ENCODE measurements at regions not wholly inside any gene's neighbourhood (a gene's known extent, or its start where the extent isn't known, plus 50 kb on each side); places are given as distances from the start of the nearest gene placed in this dataset.
"Not testable (repeated sequence)": the region's sequence is repeated elsewhere in the genome, so short reads cannot be mapped to it uniquely, and the experiment has no call there.

- Histone ChIP-seq H3K27me3 (ENCODE audit: insufficient read depth, low read length) (no peaks in the 10 kb centered on the region), H3K36me3 (ENCODE audit: insufficient read depth, low read length) (no peaks in the 10 kb centered on the region), H3K4me3 (ENCODE audit: low read depth, low read length) (no peak overlapping the region), H3K79me2 (ENCODE audit: control insufficient read depth, insufficient read depth, low read length, unreplicated experiment) (no peaks in the 10 kb centered on the region), H3K4me1 (ENCODE audit: control insufficient read depth, insufficient read depth, low read length, unreplicated experiment) (no peaks in the 10 kb centered on the region), H2AFZ (ENCODE audit: low read length, unreplicated experiment) (no peak overlapping the region), H3K27ac (ENCODE audit: low read depth, low read length) (no peak overlapping the region)
These were observed 111.7 kb upstream of the MRPS30 start for GRCh38 chr5:44697025-44697424.

GRCh38 chr5:44695259-44695658, 113.5 kb upstream of the MRPS30 start:
- H3K27ac ChIP-seq (ENCODE audit: low read depth, low read length) = no peak overlapping the region
- H3K4me1 ChIP-seq (ENCODE audit: control insufficient read depth, insufficient read depth, low read length, unreplicated experiment) = no peaks in the 10 kb centered on the region
- no peak overlapping the region for H3K4me3 ChIP-seq (ENCODE audit: low read depth, low read length)
- H2AFZ ChIP-seq (ENCODE audit: low read length, unreplicated experiment) = no peak overlapping the region
- H3K27me3 ChIP-seq (ENCODE audit: insufficient read depth, low read length) = no peaks in the 10 kb centered on the region
- H3K36me3 ChIP-seq (ENCODE audit: insufficient read depth, low read length) = no peaks in the 10 kb centered on the region
- no peaks in the 10 kb centered on the region for H3K79me2 ChIP-seq (ENCODE audit: control insufficient read depth, insufficient read depth, low read length, unreplicated experiment)

GRCh38 chr5:44691802-44692201, 116.9 kb upstream of the MRPS30 start:
- Histone ChIP-seq H2AFZ (ENCODE audit: low read length, unreplicated experiment) (no peak overlapping the region), H3K4me3 (ENCODE audit: low read depth, low read length) (no peak overlapping the region), H3K27me3 (ENCODE audit: insufficient read depth, low read length) (no peaks in the 10 kb centered on the region)

GRCh38 chr5:44681906-44682305, 126.8 kb upstream of the MRPS30 start:
- Histone ChIP-seq H3K27me3 (ENCODE audit: insufficient read depth, low read length) (no peaks in the 10 kb centered on the region), H2AFZ (ENCODE audit: low read length, unreplicated experiment) (no peak overlapping the region), H3K79me2 (ENCODE audit: control insufficient read depth, insufficient read depth, low read length, unreplicated experiment) (no peaks in the 10 kb centered on the region), H3K4me3 (ENCODE audit: low read depth, low read length) (no peak overlapping the region), H3K4me1 (ENCODE audit: control insufficient read depth, insufficient read depth, low read length, unreplicated experiment) (no peaks in the 10 kb centered on the region), H3K27ac (ENCODE audit: low read depth, low read length) (no peak overlapping the region), H3K36me3 (ENCODE audit: insufficient read depth, low read length) (no peaks in the 10 kb centered on the region)

More at GRCh38 chr5:44691802-44692201, 116.9 kb upstream of the MRPS30 start:
- no peaks in the 10 kb centered on the region for H3K79me2 ChIP-seq (ENCODE audit: control insufficient read depth, insufficient read depth, low read length, unreplicated experiment)
- H3K27ac ChIP-seq (ENCODE audit: low read depth, low read length) = no peak overlapping the region
- H3K36me3 ChIP-seq (ENCODE audit: insufficient read depth, low read length) = no peaks in the 10 kb centered on the region
- no peaks in the 10 kb centered on the region for H3K4me1 ChIP-seq (ENCODE audit: control insufficient read depth, insufficient read depth, low read length, unreplicated experiment)

GRCh38 chr5:44679214-44679613, 129.5 kb upstream of the MRPS30 start:
- no peaks in the 10 kb centered on the region for H3K4me1 ChIP-seq (ENCODE audit: control insufficient read depth, insufficient read depth, low read length, unreplicated experiment)
- H3K27ac ChIP-seq (ENCODE audit: low read depth, low read length) = no peak overlapping the region
- no peaks in the 10 kb centered on the region for H3K79me2 ChIP-seq (ENCODE audit: control insufficient read depth, insufficient read depth, low read length, unreplicated experiment)
- no peaks in the 10 kb centered on the region for H3K36me3 ChIP-seq (ENCODE audit: insufficient read depth, low read length)
- H2AFZ ChIP-seq (ENCODE audit: low read length, unreplicated experiment) = no peak overlapping the region
- no peaks in the 10 kb centered on the region for H3K27me3 ChIP-seq (ENCODE audit: insufficient read depth, low read length)
- H3K4me3 ChIP-seq (ENCODE audit: low read depth, low read length) = no peak overlapping the region

GRCh38 chr5:44675296-44675695, 133.5 kb upstream of the MRPS30 start:
- H3K79me2 ChIP-seq (ENCODE audit: control insufficient read depth, insufficient read depth, low read length, unreplicated experiment) = no peaks in the 10 kb centered on the region
- H3K36me3 ChIP-seq (ENCODE audit: insufficient read depth, low read length) = no peaks in the 10 kb centered on the region
- H3K27ac ChIP-seq (ENCODE audit: low read depth, low read length) = no peak overlapping the region
- no peak overlapping the region for H2AFZ ChIP-seq (ENCODE audit: low read length, unreplicated experiment)
- no peak overlapping the region for H3K4me3 ChIP-seq (ENCODE audit: low read depth, low read length)
- H3K27me3 ChIP-seq (ENCODE audit: insufficient read depth, low read length) = no peaks in the 10 kb centered on the region
- H3K4me1 ChIP-seq (ENCODE audit: control insufficient read depth, insufficient read depth, low read length, unreplicated experiment) = no peaks in the 10 kb centered on the region

GRCh38 chr5:44674461-44674860, 134.3 kb upstream of the MRPS30 start:
- Histone ChIP-seq H3K27ac (ENCODE audit: low read depth, low read length) (no peak overlapping the region), H3K79me2 (ENCODE audit: control insufficient read depth, insufficient read depth, low read length, unreplicated experiment) (no peaks in the 10 kb centered on the region), H3K27me3 (ENCODE audit: insufficient read depth, low read length) (no peaks in the 10 kb centered on the region), H3K4me3 (ENCODE audit: low read depth, low read length) (no peak overlapping the region), H3K4me1 (ENCODE audit: control insufficient read depth, insufficient read depth, low read length, unreplicated experiment) (no peaks in the 10 kb centered on the region), H2AFZ (ENCODE audit: low read length, unreplicated experiment) (no peak overlapping the region), H3K36me3 (ENCODE audit: insufficient read depth, low read length) (no peaks in the 10 kb centered on the region)

GRCh38 chr5:44668471-44668870, 140.3 kb upstream of the MRPS30 start:
- H3K4me3 ChIP-seq (ENCODE audit: low read depth, low read length) = not testable (repeated sequence)

GRCh38 chr5:44665101-44665701, 143.5 kb upstream of the MRPS30 start:
- H3K27me3 ChIP-seq (ENCODE audit: insufficient read depth, low read length) = no peaks in the 10 kb centered on the region
- H3K4me1 ChIP-seq (ENCODE audit: control insufficient read depth, insufficient read depth, low read length, unreplicated experiment) = peaks cover 13% of the 10 kb centered on the region
- no peaks in the 10 kb centered on the region for H3K36me3 ChIP-seq (ENCODE audit: insufficient read depth, low read length)
- H3K4me3 ChIP-seq (ENCODE audit: low read depth, low read length) = no peak overlapping the region
- H2AFZ ChIP-seq (ENCODE audit: low read length, unreplicated experiment) = no peak overlapping the region
- no peaks in the 10 kb centered on the region for H3K79me2 ChIP-seq (ENCODE audit: control insufficient read depth, insufficient read depth, low read length, unreplicated experiment)
- H3K27ac ChIP-seq (ENCODE audit: low read depth, low read length) = peak overlapping the region; percentile 72

More at GRCh38 chr5:44668471-44668870, 140.3 kb upstream of the MRPS30 start:
- H3K36me3 ChIP-seq (ENCODE audit: insufficient read depth, low read length); H3K27me3 ChIP-seq (ENCODE audit: insufficient read depth, low read length); H2AFZ ChIP-seq (ENCODE audit: low read length, unreplicated experiment); H3K27ac ChIP-seq (ENCODE audit: low read depth, low read length); H3K79me2 ChIP-seq (ENCODE audit: control insufficient read depth, insufficient read depth, low read length, unreplicated experiment): not testable (repeated sequence)
- peaks cover 13% of the 10 kb centered on the region for H3K4me1 ChIP-seq (ENCODE audit: control insufficient read depth, insufficient read depth, low read length, unreplicated experiment)

GRCh38 chr5:44664711-44665100, 144.0 kb upstream of the MRPS30 start:
- Histone ChIP-seq H3K4me3 (ENCODE audit: low read depth, low read length) (no peak overlapping the region), H3K27me3 (ENCODE audit: insufficient read depth, low read length) (no peaks in the 10 kb centered on the region), H3K27ac (ENCODE audit: low read depth, low read length) (peak overlapping the region; percentile 72), H3K4me1 (ENCODE audit: control insufficient read depth, insufficient read depth, low read length, unreplicated experiment) (peaks cover 13% of the 10 kb centered on the region), H3K79me2 (ENCODE audit: control insufficient read depth, insufficient read depth, low read length, unreplicated experiment) (no peaks in the 10 kb centered on the region), H3K36me3 (ENCODE audit: insufficient read depth, low read length) (no peaks in the 10 kb centered on the region), H2AFZ (ENCODE audit: low read length, unreplicated experiment) (no peak overlapping the region)

GRCh38 chr5:44663991-44664710, 144.6 kb upstream of the MRPS30 start:
- no peaks in the 10 kb centered on the region for H3K79me2 ChIP-seq (ENCODE audit: control insufficient read depth, insufficient read depth, low read length, unreplicated experiment)
- H3K27me3 ChIP-seq (ENCODE audit: insufficient read depth, low read length) = no peaks in the 10 kb centered on the region
- no peak overlapping the region for H3K4me3 ChIP-seq (ENCODE audit: low read depth, low read length)
- no peaks in the 10 kb centered on the region for H3K36me3 ChIP-seq (ENCODE audit: insufficient read depth, low read length)
- no peak overlapping the region for H2AFZ ChIP-seq (ENCODE audit: low read length, unreplicated experiment)
- H3K4me1 ChIP-seq (ENCODE audit: control insufficient read depth, insufficient read depth, low read length, unreplicated experiment) = peaks cover 13% of the 10 kb centered on the region
- H3K27ac ChIP-seq (ENCODE audit: low read depth, low read length) = peak overlapping the region; percentile 72

All from ACC112 (cell line).